COLO668 (cell line): ENCODE measurements at regions not wholly inside any gene's neighbourhood (a gene's known extent, or its start where the extent isn't known, plus 50 kb on each side); places are given as distances from the start of the nearest gene placed in this dataset.

Experiments
- DNase-seq: peaks from one replicate; lab custom pipeline; 2025; ENCODE audit not compliant: unreplicated experiment; lab: John Stamatoyannopoulos, UW

- DNase-seq: no peak
Observed at GRCh38 chr5:30957591-30957990, 235.9 kb upstream of the CDH6 start.

GRCh38 chr5:30956251-30956650 is 237.2 kb upstream of the CDH6 start:
- no peak for DNase-seq

GRCh38 chr5:30937070-30937469 is 256.4 kb upstream of the CDH6 start:
- DNase-seq: no peak

- DNase-seq: no peak
Observed at GRCh38 chr5:30933599-30933998, 259.9 kb upstream of the CDH6 start.

- DNase-seq: no peak
Observed at GRCh38 chr5:30932273-30933017, 261.0 kb upstream of the CDH6 start.

- no peak for DNase-seq
Observed at GRCh38 chr5:30930736-30931135, 262.8 kb upstream of the CDH6 start.

GRCh38 chr5:30928956-30929355 is 264.5 kb upstream of the CDH6 start:
- no peak for DNase-seq

- DNase-seq: no peak
Observed at GRCh38 chr5:30926218-30926617, 267.3 kb upstream of the CDH6 start.

GRCh38 chr5:30921388-30921787 is 272.1 kb upstream of the CDH6 start:
- DNase-seq: no peak

GRCh38 chr5:30918171-30918570 is 275.3 kb upstream of the CDH6 start:
- DNase-seq: no peak

GRCh38 chr5:30908356-30908755 is 285.1 kb upstream of the CDH6 start:
- DNase-seq: no peak

GRCh38 chr5:30900367-30900766 is 293.1 kb upstream of the CDH6 start:
- DNase-seq: no peak

- DNase-seq: no peak
Observed at GRCh38 chr5:30894811-30895210, 298.7 kb upstream of the CDH6 start.

GRCh38 chr5:30891660-30892059 is 301.8 kb upstream of the CDH6 start:
- DNase-seq: no peak

GRCh38 chr5:30890377-30890776 is 303.1 kb upstream of the CDH6 start:
- no peak for DNase-seq

- no peak for DNase-seq
Observed at GRCh38 chr5:30880514-30880913, 313.0 kb upstream of the CDH6 start.

GRCh38 chr5:30879887-30880286 is 313.6 kb upstream of the CDH6 start:
- no peak for DNase-seq

GRCh38 chr5:30878746-30879145 is 314.7 kb upstream of the CDH6 start:
- no peak for DNase-seq

GRCh38 chr5:30878296-30878695 is 315.2 kb upstream of the CDH6 start:
- no peak for DNase-seq

- DNase-seq: no peak
Observed at GRCh38 chr5:30874241-30875034, 319.0 kb upstream of the CDH6 start.

GRCh38 chr5:30871196-30871595 is 322.3 kb upstream of the CDH6 start:
- DNase-seq: no peak

- DNase-seq: no peak
Observed at GRCh38 chr5:30867711-30868110, 325.8 kb upstream of the CDH6 start.

- no peak for DNase-seq
Observed at GRCh38 chr5:30866142-30866541, 327.3 kb upstream of the CDH6 start.
